GM12878 (cell line): ENCODE measurements at regions not wholly inside any gene's neighbourhood (a gene's known extent, or its start where the extent isn't known, plus 50 kb on each side); places are given as distances from the start of the nearest gene placed in this dataset.

Source experiments
- ATAC-seq: fragments of 200-7000 bp; cut with Tn5 transposase; 3 replicates; pipeline ENCODE4 v1.9.1; 2020; ENCODE audit warnings: mild to moderate bottlenecking, moderate library complexity
- BruUV-seq: library from RNA; stranded (reverse); fragments of 400-500 nt; replicated peaks from 2 replicates; lab custom pipeline; 2021; lab: Mats Ljungman, UMichigan
- CTCF ChIA-PET: fragments of 300-600 bp; sonication (Branson Sonifier 250); formaldehyde crosslinking; extraction: SDS; loops from one replicate; lab custom pipeline; 2021; ENCODE audit warnings: inconsistent platforms; lab: Yijun Ruan, JAX
- POLR2A ChIA-PET: fragments of 350-600 bp; formaldehyde crosslinking; extraction: SDS; loops from one replicate; lab custom pipeline; 2021; ENCODE audit warnings: inconsistent platforms; lab: Charles Lee
- RAD21 ChIA-PET: fragments of 300-600 bp; sonication (Branson Sonifier 250); formaldehyde crosslinking; loops from one replicate; lab custom pipeline; 2023; ENCODE audit warnings: antibody characterized with exemption; ENCODE audit not compliant: unreplicated experiment; lab: Charles Lee
- SMC1A ChIA-PET: fragments of 300-600 bp; sonication (Branson Sonifier 250); formaldehyde crosslinking; loops from one replicate; lab custom pipeline; 2023; ENCODE audit not compliant: unreplicated experiment, uncharacterized antibody; lab: Charles Lee
- DNase-seq: peaks from one replicate; pipeline ENCODE4 v3.0.0-alpha.2; 2011; ENCODE audit warnings: low read depth, low spot score
- FAIRE-seq: peaks from 3 replicates; lab custom pipeline; 2011; peaks lifted over from hg19 to GRCh38; lab: Jason Lieb, UNC
- H2AFZ ChIP-seq: 2 replicates; pipeline ENCODE4 v1.6.0; 2011; ENCODE audit warnings: low read depth, low read length, control low read depth; ENCODE audit not compliant: control insufficient read depth
- H3K27ac ChIP-seq: 2 replicates; pipeline ENCODE4 v1.5.1; 2011; ENCODE audit warnings: control low read depth; ENCODE audit not compliant: control insufficient read depth, insufficient read depth
- H3K27me3 ChIP-seq, 2 experiments: replicated peaks in 1 of 2; 2 replicates each; pipeline versions ENCODE4 v1.6.0 to v1.6.1; 2011; ENCODE audit warnings: low read length in 1 of 2; ENCODE audit not compliant: control insufficient read depth in 2 of 2, insufficient read depth in 2 of 2
- H3K36me3 ChIP-seq, 2 experiments: 2 replicates each; pipeline ENCODE4 v1.5.1; 2011; ENCODE audit warnings: low read length in 1 of 2; ENCODE audit not compliant: control insufficient read depth in 2 of 2, insufficient read depth in 2 of 2
- H3K4me1 ChIP-seq: 2 replicates; pipeline ENCODE4 v1.6.1; 2011; ENCODE audit warnings: mild to moderate bottlenecking, low read length, moderate library complexity, mixed read lengths; ENCODE audit not compliant: control insufficient read depth, insufficient read depth
- H3K4me2 ChIP-seq: 2 replicates; pipeline ENCODE4 v1.6.0; 2011; ENCODE audit warnings: control low read depth; ENCODE audit not compliant: control insufficient read depth, insufficient read depth
- H3K4me3 ChIP-seq: fragments of 200-600 bp; sonication (generic); 2 replicates; pipeline ENCODE4 v1.5.1; 2016
- H3K79me2 ChIP-seq: 2 replicates; pipeline ENCODE4 v1.6.0; 2011; ENCODE audit warnings: low read length; ENCODE audit not compliant: control insufficient read depth, insufficient read depth
- H3K9ac ChIP-seq: 2 replicates; pipeline ENCODE4 v1.8.0; 2011; ENCODE audit warnings: low read length, control low read depth, mixed read lengths; ENCODE audit not compliant: control insufficient read depth, insufficient read depth
- H3K9me3 ChIP-seq: replicated peaks from 3 replicates; pipeline ENCODE4 v1.5.1; 2011; ENCODE audit warnings: mild to moderate bottlenecking, low read length; ENCODE audit not compliant: control insufficient read depth, insufficient read depth
- H4K20me1 ChIP-seq: 2 replicates; pipeline ENCODE4 v1.6.0; 2011; ENCODE audit not compliant: control insufficient read depth, insufficient read depth
- ATF2 ChIP-seq: IDR thresholded peaks from 2 replicates; pipeline ENCODE4 v1.6.1; 2012; ENCODE audit warnings: low read length, inconsistent platforms
- BCL11A ChIP-seq: IDR thresholded peaks from 2 replicates; pipeline ENCODE4 v1.6.1; 2011; ENCODE audit warnings: low read depth, low read length
- BCL3 ChIP-seq: IDR thresholded peaks from 2 replicates; pipeline ENCODE4 v1.6.1; 2011; ENCODE audit warnings: borderline replicate concordance, low read depth, mild to moderate bottlenecking, moderate library complexity, low read length; ENCODE audit not compliant: insufficient read depth, poor library complexity, severe bottlenecking
- BHLHE40 ChIP-seq, 2 experiments: fragments of 450-650 bp in 1 of 2; IDR thresholded peaks; 2 replicates each; pipeline ENCODE4 v1.6.1; 2011 to 2017; ENCODE audit warnings: low read depth in 2 of 2, borderline replicate concordance in 1 of 2, improper control_type of control experiment in 1 of 2, low read length in 1 of 2, mild to moderate bottlenecking in 1 of 2
- ESRRA ChIP-seq: IDR thresholded peaks from 2 replicates; pipeline ENCODE4 v1.6.1; 2012; ENCODE audit warnings: mild to moderate bottlenecking, low read length, improper control_type of control experiment
- HDAC6 ChIP-seq: fragments of 200-600 bp; sonication (generic); IDR thresholded peaks from one replicate; pipeline ENCODE4 v1.8.0; 2017; ENCODE audit warnings: antibody characterized with exemption; ENCODE audit not compliant: unreplicated experiment
- IKZF2 ChIP-seq, 2 experiments: fragments of 450-650 bp; IDR thresholded peaks; 2 replicates each; pipeline ENCODE4 v1.6.1; 2017; ENCODE audit warnings: mild to moderate bottlenecking in 2 of 2, moderate library complexity in 2 of 2
- NFXL1 ChIP-seq: fragments of 450-650 bp; IDR thresholded peaks from 2 replicates; pipeline ENCODE4 v1.6.1; 2017; ENCODE audit warnings: antibody characterized with exemption, mild to moderate bottlenecking, borderline replicate concordance
- PAX8 ChIP-seq: fragments of 450-650 bp; IDR thresholded peaks from 2 replicates; pipeline ENCODE4 v1.6.1; 2017; ENCODE audit warnings: mild to moderate bottlenecking, moderate library complexity
- RFX5 ChIP-seq: IDR thresholded peaks from 2 replicates; pipeline ENCODE4 v1.6.1; 2011; ENCODE audit warnings: low read depth, low read length, improper control_type of control experiment
- STAT3 ChIP-seq: IDR thresholded peaks from 2 replicates; pipeline ENCODE4 v1.6.1; 2011; ENCODE audit warnings: low read depth, low read length, improper control_type of control experiment
- ZBTB33 ChIP-seq: fragments of 450-650 bp; IDR thresholded peaks from 2 replicates; pipeline ENCODE4 v1.6.1; 2017; ENCODE audit warnings: mild to moderate bottlenecking
- ZNF274 ChIP-seq: IDR thresholded peaks from one replicate; pipeline ENCODE4 v1.8.0; 2011; ENCODE audit not compliant: insufficient read length, insufficient read depth
- ZNF687 ChIP-seq: fragments of 450-650 bp; IDR thresholded peaks from 2 replicates; pipeline ENCODE4 v1.6.1; 2017; ENCODE audit warnings: mild to moderate bottlenecking, moderate library complexity
- WGBS: methylation state at CpG from one replicate; pipeline ENCODE4 v1.1.6; 2016; ENCODE audit warnings: low lambda C conversion rate; ENCODE audit not compliant: insufficient replicate concordance, insufficient coverage; ENCODE audit errors: missing lambda C conversion rate; 5-methylcytosine and 5-hydroxymethylcytosine counted together
- in situ Hi-C: fragments of 300-500 bp; cut with MboI; formaldehyde crosslinking; loops from 9 replicates; pipeline ENCODE4 v1.14.3; 2018; ENCODE audit warnings: mixed read lengths
- intact Hi-C: fragments of 100-400 bp; cut with micrococcal nuclease; formaldehyde crosslinking; loops from one replicate; pipeline ENCODE4 v1.14.2; 2022; ENCODE audit not compliant: unreplicated experiment

- ChIA-PET CTCF (interaction anchor here (0.8 to 1.1 kb wide), 2 partner anchors 9 to 14 kb away, joined by 3 read pairs; no protein-coding TSS in a partner anchor), SMC1A (no interaction called here), RAD21 (no interaction called here), POLR2A (no interaction called here)
- no TSS peak for BruUV-seq
- no peak overlapping the region for H2AFZ ChIP-seq
- H3K9me3 ChIP-seq = no peaks in the 10 kb centered on the region
- no peak overlapping the region for H3K9ac ChIP-seq
- in situ Hi-C loops (no loop called here), intact Hi-C loops (no loop called here)
- H3K4me3 ChIP-seq = no peak overlapping the region
- WGBS = 20% methylated on average over 5 of the region's 5 CpGs
- H3K4me1 ChIP-seq = no peaks in the 10 kb centered on the region
- no peaks in the 10 kb centered on the region for H3K27me3 ChIP-seq
- no peak for DNase-seq
- no peaks in the 10 kb centered on the region for H4K20me1 ChIP-seq
- no peaks in the 10 kb centered on the region for H3K36me3 ChIP-seq
- no peaks in the 10 kb centered on the region for H3K79me2 ChIP-seq
- ATAC-seq = no peak
- no peak overlapping the region for H3K27ac ChIP-seq
- no peak for TF ChIP-seq ZNF274
- TF ChIP-seq BCL11A = no peak
- no peak for TF ChIP-seq STAT3
- TF ChIP-seq ESRRA = no peak
- no peak for TF ChIP-seq BCL3
- TF ChIP-seq PAX8 = no peak
- no peak for TF ChIP-seq RFX5
- TF ChIP-seq ZBTB33 = no peak
- no peak for TF ChIP-seq NFXL1
- no peak for TF ChIP-seq BHLHE40 (IDR thresholded peaks at IDR 0.05; ENCODE audit: borderline replicate concordance in 1 of 2, low read depth in 2 of 2, low read length in 1 of 2)
- TF ChIP-seq ATF2 = no peak
- TF ChIP-seq IKZF2 (IDR thresholded peaks at IDR 0.05) = no peak
- no peak for TF ChIP-seq ZNF687
- TF ChIP-seq HDAC6 = no peak
- no peak overlapping the region for H3K4me2 ChIP-seq
- no peak for FAIRE-seq
These were observed 339.9 kb downstream of the CCSER2 start for GRCh38 chr10:84668186-84668763.
